NCI-H2196 treated with DMSO at 0.1 percent for 48 hours (cell line): ENCODE measurements at regions not wholly inside any gene's neighbourhood (a gene's known extent, or its start where the extent isn't known, plus 50 kb on each side); places are given as distances from the start of the nearest gene placed in this dataset.

Source experiments
- DNase-seq: peaks from one replicate; lab custom pipeline; 2025; ENCODE audit not compliant: unreplicated experiment; lab: John Stamatoyannopoulos, UW

- no peak for DNase-seq
Observed at GRCh38 chr13:99717959-99718674, 216.8 kb downstream of the TM9SF2 start.

GRCh38 chr13:99709134-99709533, 207.9 kb downstream of the TM9SF2 start:
- no peak for DNase-seq

- no peak for DNase-seq
Observed at GRCh38 chr13:99704390-99704789, 203.1 kb downstream of the TM9SF2 start.

GRCh38 chr13:99703908-99704307, 202.6 kb downstream of the TM9SF2 start:
- DNase-seq = no peak

- DNase-seq = no peak
Observed at GRCh38 chr13:99702687-99703319, 201.5 kb downstream of the TM9SF2 start.

- no peak for DNase-seq
Observed at GRCh38 chr13:99700468-99700867, 199.2 kb downstream of the TM9SF2 start.

- no peak for DNase-seq
Observed at GRCh38 chr13:99698816-99699099, 197.5 kb downstream of the TM9SF2 start.

- DNase-seq = no peak
Observed at GRCh38 chr13:99698010-99698815, 196.9 kb downstream of the TM9SF2 start.

- no peak for DNase-seq
Observed at GRCh38 chr13:99695857-99696256, 194.6 kb downstream of the TM9SF2 start.

GRCh38 chr13:99693852-99694611, 192.8 kb downstream of the TM9SF2 start:
- DNase-seq = no peak

GRCh38 chr13:99693351-99693750, 192.1 kb downstream of the TM9SF2 start:
- no peak for DNase-seq

GRCh38 chr13:99692854-99693253, 191.6 kb downstream of the TM9SF2 start:
- DNase-seq = no peak

- DNase-seq = no peak
Observed at GRCh38 chr13:99691552-99691951, 190.3 kb downstream of the TM9SF2 start.

- no peak for DNase-seq
Observed at GRCh38 chr13:99690426-99691174, 189.3 kb downstream of the TM9SF2 start.

- no peak for DNase-seq
Observed at GRCh38 chr13:99689955-99690354, 188.7 kb downstream of the TM9SF2 start.

- DNase-seq = no peak
Observed at GRCh38 chr13:99688776-99689175, 187.5 kb downstream of the TM9SF2 start.

GRCh38 chr13:99687723-99688397, 186.6 kb downstream of the TM9SF2 start:
- no peak for DNase-seq

GRCh38 chr13:99686944-99687411, 185.7 kb downstream of the TM9SF2 start:
- DNase-seq = no peak

- DNase-seq = no peak
Observed at GRCh38 chr13:99686157-99686572, 184.9 kb downstream of the TM9SF2 start.

- DNase-seq = no peak
Observed at GRCh38 chr13:99681695-99682094, 180.4 kb downstream of the TM9SF2 start.
